ENCODE measurements at regions not wholly inside any gene's neighbourhood (a gene's known extent, or its start where the extent isn't known, plus 50 kb on each side); places are given as distances from the start of the nearest gene placed in this dataset.

- TF ChIP-seq SP1 (IDR thresholded peaks at IDR 0.05) (no peak), ARNT (IDR thresholded peaks at IDR 0.05) (no peak), BHLHE40 (IDR thresholded peaks at IDR 0.05; ENCODE audit: borderline replicate concordance) (no peak), ZNF384 (IDR thresholded peaks at IDR 0.05) (no peak), FOXM1 (IDR thresholded peaks at IDR 0.05; ENCODE audit: borderline replicate concordance) (no peak), FOXA1 (IDR thresholded peaks at IDR 0.05) (no peak), SUZ12 (IDR thresholded peaks at IDR 0.05) (no peak), ELF4 (IDR thresholded peaks at IDR 0.05) (no peak), FOXK2 (IDR thresholded peaks at IDR 0.05) (no peak), LEF1 (IDR thresholded peaks at IDR 0.05; ENCODE audit: borderline replicate concordance) (no peak), PKNOX1 (IDR thresholded peaks at IDR 0.05) (no peak), NFRKB (IDR thresholded peaks at IDR 0.05) (no peak), L3MBTL2 (conservative IDR thresholded peaks at IDR 0.05) (no peak)
Measured at GRCh38 chr3:144491333-144491732, 519.7 kb downstream of the DIPK2A start.
